OCI-LY7 (cell line): ENCODE measurements at regions not wholly inside any gene's neighbourhood (a gene's known extent, or its start where the extent isn't known, plus 50 kb on each side); places are given as distances from the start of the nearest gene placed in this dataset.

ENCODE experiments used
- BruUV-seq: library from RNA; stranded (reverse); fragments of 400-500 nt; replicated peaks from 2 replicates; lab custom pipeline; 2021; lab: Mats Ljungman, UMichigan
- CTCF ChIA-PET: fragments of 300-600 bp; sonication (Branson Sonifier 250); formaldehyde crosslinking; loops from one replicate; lab custom pipeline; 2022; ENCODE audit warnings: antibody characterized with exemption; ENCODE audit not compliant: unreplicated experiment; lab: Charles Lee
- POLR2A ChIA-PET: fragments of 300-600 bp; sonication (Branson Sonifier 250); formaldehyde crosslinking; loops from one replicate; lab custom pipeline; 2022; ENCODE audit warnings: antibody characterized with exemption; lab: Charles Lee
- DNase-seq: peaks from one replicate; pipeline ENCODE4 v3.0.0-alpha.2; 2015; ENCODE audit warnings: low spot score
- H2AFZ ChIP-seq: fragments of 200-600 bp; sonication (generic), shearing (Covaris generic); 2 replicates; pipeline ENCODE4 v1.6.1; 2014; ENCODE audit warnings: mild to moderate bottlenecking, antibody characterized with exemption, low read length, moderate library complexity
- H3K27ac ChIP-seq: fragments of 200-600 bp; sonication (generic); 2 replicates; pipeline ENCODE4 v1.5.1; 2014; ENCODE audit warnings: mixed run types, low read depth, mild to moderate bottlenecking, moderate library complexity, low read length, inconsistent platforms; ENCODE audit not compliant: poor library complexity, severe bottlenecking
- H3K36me3 ChIP-seq: fragments of 200-600 bp; sonication (generic); 2 replicates; pipeline ENCODE4 v1.6.1; 2014; ENCODE audit warnings: mild to moderate bottlenecking, antibody characterized with exemption, low read length, moderate library complexity, mixed read lengths; ENCODE audit not compliant: insufficient read depth
- H3K4me1 ChIP-seq: fragments of 200-600 bp; sonication (generic); 2 replicates; pipeline ENCODE4 v1.5.1; 2014; ENCODE audit warnings: mild to moderate bottlenecking, low read length; ENCODE audit not compliant: insufficient read depth, poor library complexity, severe bottlenecking
- H3K4me2 ChIP-seq: fragments of 200-600 bp; sonication (generic); 2 replicates; pipeline ENCODE4 v1.6.1; 2014; ENCODE audit warnings: mild to moderate bottlenecking, low read length
- H3K4me3 ChIP-seq: fragments of 200-600 bp; sonication (generic); 2 replicates; pipeline ENCODE4 v1.5.1; 2014; ENCODE audit warnings: mild to moderate bottlenecking, low read depth, low read length; ENCODE audit not compliant: poor library complexity, severe bottlenecking
- H3K79me2 ChIP-seq: fragments of 200-600 bp; sonication (generic); 2 replicates; pipeline ENCODE4 v1.6.1; 2016; ENCODE audit warnings: low read depth, mild to moderate bottlenecking, low read length, moderate library complexity, mixed read lengths; ENCODE audit not compliant: insufficient read depth
- H3K9me2 ChIP-seq: fragments of 200-600 bp; sonication (generic); 2 replicates; pipeline ENCODE4 v1.6.1; 2016; ENCODE audit warnings: mild to moderate bottlenecking, low read length, mixed read lengths; ENCODE audit not compliant: insufficient read depth
- H3K9me3 ChIP-seq: fragments of 200-600 bp; sonication (generic); 2 replicates; pipeline ENCODE4 v1.6.1; 2014; ENCODE audit warnings: mild to moderate bottlenecking, mixed run types, low read length, mixed read lengths
- H4K20me1 ChIP-seq: fragments of 200-600 bp; sonication (generic); 2 replicates; pipeline ENCODE4 v1.6.1; 2014; ENCODE audit warnings: mild to moderate bottlenecking, antibody characterized with exemption, low read length, moderate library complexity, mixed read lengths; ENCODE audit not compliant: insufficient read depth
- EZH2phosphoT487 ChIP-seq: fragments of 200-600 bp; sonication (generic); IDR thresholded peaks from 2 replicates; pipeline ENCODE4 v1.6.1; 2018; ENCODE audit warnings: low read depth, borderline replicate concordance, mild to moderate bottlenecking, mixed run types, antibody characterized with exemption, low read length, moderate library complexity, mixed read lengths
- intact Hi-C: fragments of 100-400 bp; cut with micrococcal nuclease; formaldehyde crosslinking; loops from one replicate; pipeline ENCODE4 v1.10.0; 2022; ENCODE audit not compliant: unreplicated experiment
- TF ChIP-seq, protein P1 (sequence below): fragments of 200-600 bp; sonication (generic); conservative IDR thresholded peaks from 2 replicates; pipeline ENCODE4 v1.5.1; 2014; ENCODE audit warnings: mild to moderate bottlenecking, antibody characterized with exemption, low read length, moderate library complexity, mixed read lengths

DNA sequence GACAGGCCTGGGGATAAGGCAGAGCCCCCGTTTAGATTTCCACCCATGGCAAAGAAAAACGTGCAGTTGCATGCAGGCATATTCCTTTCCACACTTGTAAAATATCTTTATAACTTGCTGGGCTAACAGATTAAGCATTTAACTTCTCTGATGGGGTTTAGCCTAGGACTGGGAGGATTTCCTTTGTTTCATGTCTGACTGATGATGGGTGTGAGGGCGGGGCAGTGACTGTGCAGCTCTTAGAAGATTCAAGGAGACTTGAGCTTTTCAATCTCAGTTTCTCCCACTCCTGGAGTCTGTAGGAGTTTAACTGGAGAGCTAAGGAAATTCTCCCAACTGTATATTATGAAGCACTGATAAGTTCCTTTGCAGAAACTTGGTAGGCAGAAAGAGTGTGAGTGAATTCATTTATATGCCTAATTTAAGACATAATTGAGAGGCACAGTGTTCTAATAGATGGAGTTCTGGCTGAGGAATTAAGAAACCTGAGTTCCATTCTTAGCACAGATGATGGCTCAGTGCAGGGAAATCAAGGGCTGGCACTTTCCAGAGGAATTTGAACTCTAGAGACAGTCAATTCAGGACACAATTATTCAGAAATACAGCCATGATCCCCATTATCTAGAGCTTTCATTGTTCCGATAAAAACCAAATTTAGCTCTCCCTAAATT is 214.6 kb upstream of the CNR1 start:
- no peaks in the 10 kb centered on the region for H3K9me2 ChIP-seq
- no TSS peak for BruUV-seq
- no peak overlapping the region for H3K4me2 ChIP-seq
- intact Hi-C loops, result no loop called here
- no peak for DNase-seq
- no peaks in the 10 kb centered on the region for H3K36me3 ChIP-seq
- H3K4me3 ChIP-seq, result no peak overlapping the region
- TF ChIP-seq EZH2phosphoT487, result no peak
- TF ChIP-seq, protein P1, sequence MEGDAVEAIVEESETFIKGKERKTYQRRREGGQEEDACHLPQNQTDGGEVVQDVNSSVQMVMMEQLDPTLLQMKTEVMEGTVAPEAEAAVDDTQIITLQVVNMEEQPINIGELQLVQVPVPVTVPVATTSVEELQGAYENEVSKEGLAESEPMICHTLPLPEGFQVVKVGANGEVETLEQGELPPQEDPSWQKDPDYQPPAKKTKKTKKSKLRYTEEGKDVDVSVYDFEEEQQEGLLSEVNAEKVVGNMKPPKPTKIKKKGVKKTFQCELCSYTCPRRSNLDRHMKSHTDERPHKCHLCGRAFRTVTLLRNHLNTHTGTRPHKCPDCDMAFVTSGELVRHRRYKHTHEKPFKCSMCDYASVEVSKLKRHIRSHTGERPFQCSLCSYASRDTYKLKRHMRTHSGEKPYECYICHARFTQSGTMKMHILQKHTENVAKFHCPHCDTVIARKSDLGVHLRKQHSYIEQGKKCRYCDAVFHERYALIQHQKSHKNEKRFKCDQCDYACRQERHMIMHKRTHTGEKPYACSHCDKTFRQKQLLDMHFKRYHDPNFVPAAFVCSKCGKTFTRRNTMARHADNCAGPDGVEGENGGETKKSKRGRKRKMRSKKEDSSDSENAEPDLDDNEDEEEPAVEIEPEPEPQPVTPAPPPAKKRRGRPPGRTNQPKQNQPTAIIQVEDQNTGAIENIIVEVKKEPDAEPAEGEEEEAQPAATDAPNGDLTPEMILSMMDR, result no peak
- H2AFZ ChIP-seq, result peak overlapping the region; percentile 63; the same call in 1 of the 2 replicates
- peaks cover 4% of the 10 kb centered on the region for H3K4me1 ChIP-seq
- H4K20me1 ChIP-seq, result no peaks in the 10 kb centered on the region
- CTCF ChIA-PET, result no interaction called here
- H3K27ac ChIP-seq, result no peak overlapping the region
- no peaks in the 10 kb centered on the region for H3K79me2 ChIP-seq
- no peaks in the 10 kb centered on the region for H3K9me3 ChIP-seq
- POLR2A ChIA-PET, result interaction anchor here (1.0 kb wide), 2 partner anchors 14 to 92 kb away, joined by 4 to 7 read pairs; no protein-coding TSS in a partner anchor

DNA sequence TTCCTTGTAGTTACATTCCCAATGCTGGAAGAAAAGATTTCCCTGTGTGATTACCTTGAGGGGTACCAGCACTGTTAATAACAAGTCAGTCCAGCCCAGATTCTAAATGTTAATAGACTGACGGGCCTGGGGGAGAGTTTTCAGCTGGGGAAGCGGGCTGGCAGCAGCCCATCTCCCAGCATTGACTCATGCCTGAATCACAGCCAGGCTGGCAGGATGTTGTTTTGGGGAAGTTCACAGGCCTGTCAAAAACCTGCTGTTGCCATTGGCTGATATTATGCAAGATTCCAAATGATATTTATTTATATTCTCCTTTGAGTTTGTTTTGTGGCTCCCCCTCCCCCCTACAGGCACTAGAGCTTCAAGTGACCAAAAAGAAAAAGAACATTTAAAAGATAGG is 213.9 kb upstream of the CNR1 start:
- TF ChIP-seq EZH2phosphoT487, result no peak
- TF ChIP-seq, protein P1, result no peak
- intact Hi-C loops, result no loop called here
- no peaks in the 10 kb centered on the region for H3K9me2 ChIP-seq
- no TSS peak for BruUV-seq
- no peaks in the 10 kb centered on the region for H3K36me3 ChIP-seq
- H4K20me1 ChIP-seq, result no peaks in the 10 kb centered on the region
- no peak overlapping the region for H3K4me2 ChIP-seq
- CTCF ChIA-PET, result no interaction called here
- H3K27ac ChIP-seq, result no peak overlapping the region
- H3K79me2 ChIP-seq, result no peaks in the 10 kb centered on the region
- H3K4me1 ChIP-seq, result peaks cover 4% of the 10 kb centered on the region
- H2AFZ ChIP-seq, result peak overlapping the region; percentile 63; the same call in 1 of the 2 replicates
- POLR2A ChIA-PET, result interaction anchor here (0.7 to 1.0 kb wide), 3 partner anchors 13 to 91 kb away, joined by 4 to 7 read pairs (median 4); no protein-coding TSS in a partner anchor
- no peak overlapping the region for H3K4me3 ChIP-seq
- no peak for DNase-seq
- no peaks in the 10 kb centered on the region for H3K9me3 ChIP-seq

DNA sequence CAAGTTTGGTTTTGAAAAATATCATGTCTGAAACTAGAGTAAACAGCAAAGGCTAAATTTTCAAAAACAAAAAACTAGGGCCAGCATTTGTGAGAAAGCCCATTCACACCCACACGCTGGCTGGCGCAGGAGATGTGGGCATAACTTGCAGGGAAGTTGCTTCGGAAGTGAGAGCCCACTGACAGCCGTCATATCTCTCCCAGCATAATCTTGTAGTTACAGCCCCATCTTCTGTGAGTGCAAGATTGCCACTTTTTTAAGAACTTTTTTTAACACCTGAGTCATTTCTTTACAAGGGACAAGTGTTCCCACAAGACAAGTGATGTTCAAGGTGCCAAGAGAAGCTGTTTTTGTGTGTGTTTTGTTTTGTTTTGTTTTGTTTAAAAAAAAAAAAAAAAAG is 212.5 kb upstream of the CNR1 start:
- Histone ChIP-seq H3K27ac (no peak overlapping the region), H3K4me2 (no peak overlapping the region), H3K36me3 (no peaks in the 10 kb centered on the region), H4K20me1 (no peaks in the 10 kb centered on the region), H3K9me2 (no peaks in the 10 kb centered on the region), H3K79me2 (no peaks in the 10 kb centered on the region), H3K9me3 (no peaks in the 10 kb centered on the region), H3K4me1 (peaks cover 4% of the 10 kb centered on the region), H3K4me3 (no peak overlapping the region), H2AFZ (no peak overlapping the region)
- ChIA-PET CTCF (no interaction called here), POLR2A (interaction anchor here (0.7 kb wide), 1 partner anchor 771 kb away, joined by 3 read pairs; no protein-coding TSS in a partner anchor)
- no peak for TF ChIP-seq EZH2phosphoT487
- TF ChIP-seq, protein P1, result no peak
- intact Hi-C loops, result no loop called here
- DNase-seq, result no peak
- BruUV-seq, result no TSS peak
